ENCODE measurements at regions not wholly inside any gene's neighbourhood (a gene's known extent, or its start where the extent isn't known, plus 50 kb on each side); places are given as distances from the start of the nearest gene placed in this dataset.
"Not testable (repeated sequence)": the region's sequence is repeated elsewhere in the genome, so short reads cannot be mapped to it uniquely, and the experiment has no call there.

GRCh38 chr16:62760398-62760797, 724.2 kb upstream of the CDH8 start:
- no peak for DNase-seq (ENCODE audit: low read depth)

GRCh38 chr16:62755938-62756337, 719.7 kb upstream of the CDH8 start:
- no peak for DNase-seq (ENCODE audit: low read depth)

GRCh38 chr16:62752854-62753253, 716.6 kb upstream of the CDH8 start:
- DNase-seq (ENCODE audit: low read depth) = no peak

GRCh38 chr16:62751218-62751617, 715.0 kb upstream of the CDH8 start:
- no peak for DNase-seq (ENCODE audit: low read depth)

GRCh38 chr16:62741692-62742091, 705.5 kb upstream of the CDH8 start:
- no peak for DNase-seq (ENCODE audit: low read depth)

- DNase-seq (ENCODE audit: low read depth) = no peak
These were observed 702.6 kb upstream of the CDH8 start for GRCh38 chr16:62738666-62739460.

GRCh38 chr16:62732092-62732491, 695.9 kb upstream of the CDH8 start:
- DNase-seq (ENCODE audit: low read depth) = no peak

- not testable (repeated sequence) for DNase-seq (ENCODE audit: low read depth)
These were observed 688.5 kb upstream of the CDH8 start for GRCh38 chr16:62724670-62725269.

GRCh38 chr16:62720651-62721050, 684.4 kb upstream of the CDH8 start:
- DNase-seq (ENCODE audit: low read depth) = no peak

- DNase-seq (ENCODE audit: low read depth) = no peak
These were observed 680.8 kb upstream of the CDH8 start for GRCh38 chr16:62717026-62717425.

- no peak for DNase-seq (ENCODE audit: low read depth)
These were observed 679.5 kb upstream of the CDH8 start for GRCh38 chr16:62715701-62716100.

- no peak for DNase-seq (ENCODE audit: low read depth)
These were observed 676.3 kb upstream of the CDH8 start for GRCh38 chr16:62712566-62712965.

- DNase-seq (ENCODE audit: low read depth) = no peak
These were observed 675.6 kb upstream of the CDH8 start for GRCh38 chr16:62711797-62712196.

GRCh38 chr16:62709794-62710193, 673.6 kb upstream of the CDH8 start:
- no peak for DNase-seq (ENCODE audit: low read depth)

- DNase-seq (ENCODE audit: low read depth) = no peak
These were observed 665.2 kb upstream of the CDH8 start for GRCh38 chr16:62701426-62701825.

GRCh38 chr16:62700426-62701294, 664.4 kb upstream of the CDH8 start:
- no peak for DNase-seq (ENCODE audit: low read depth)

- no peak for DNase-seq (ENCODE audit: low read depth)
These were observed 656.4 kb upstream of the CDH8 start for GRCh38 chr16:62692685-62693084.

GRCh38 chr16:62681819-62682218, 645.6 kb upstream of the CDH8 start:
- no peak for DNase-seq (ENCODE audit: low read depth)

- no peak for DNase-seq (ENCODE audit: low read depth)
These were observed 642.6 kb upstream of the CDH8 start for GRCh38 chr16:62678796-62679195.

GRCh38 chr16:62676306-62676705, 640.1 kb upstream of the CDH8 start:
- DNase-seq (ENCODE audit: low read depth) = no peak

GRCh38 chr16:62665269-62665668, 629.0 kb upstream of the CDH8 start:
- DNase-seq (ENCODE audit: low read depth) = no peak

- no peak for DNase-seq (ENCODE audit: low read depth)
These were observed 628.3 kb upstream of the CDH8 start for GRCh38 chr16:62664566-62664965.

- no peak for DNase-seq (ENCODE audit: low read depth)
These were observed 625.2 kb upstream of the CDH8 start for GRCh38 chr16:62661435-62661834.

Measured in HS-5 (cell line).